SK-N-SH treated with all-trans-retinoic acid at 6 μM for 48 hours (cell line): ENCODE measurements at regions not wholly inside any gene's neighbourhood (a gene's known extent, or its start where the extent isn't known, plus 50 kb on each side); places are given as distances from the start of the nearest gene placed in this dataset.

Source experiments
- ATAC-seq: fragments of 200-7000 bp; cut with Tn5 transposase; 3 replicates; pipeline ENCODE4 v1.9.1; 2020; ENCODE audit warnings: mild to moderate bottlenecking, moderate library complexity
- ARNTL ChIP-seq: fragments of 450-650 bp; formaldehyde crosslinking; IDR thresholded peaks from 2 replicates; pipeline ENCODE4 v1.5.0; 2020; ENCODE audit warnings: low read depth, mild to moderate bottlenecking, moderate library complexity, borderline replicate concordance
- BACH2 ChIP-seq: fragments of 250-450 bp; sonication (Bioruptor Pico); IDR thresholded peaks from 2 replicates; pipeline ENCODE4 v1.9.0; 2021; ENCODE audit warnings: mild to moderate bottlenecking, borderline replicate concordance
- CSDC2 ChIP-seq: fragments of 250-450 bp; sonication (Bioruptor Pico); IDR thresholded peaks from 2 replicates; pipeline ENCODE4 v1.5.0; 2020; ENCODE audit warnings: mild to moderate bottlenecking, moderate library complexity
- ESRRG ChIP-seq: fragments of 250-450 bp; sonication (Bioruptor Pico); IDR thresholded peaks from 2 replicates; pipeline ENCODE4 v1.6.1; 2021; ENCODE audit warnings: mild to moderate bottlenecking
- ISL1 ChIP-seq: fragments of 250-450 bp; sonication (Bioruptor Pico); IDR thresholded peaks from 2 replicates; pipeline ENCODE4 v2.1.2; 2022; ENCODE audit warnings: mild to moderate bottlenecking, moderate library complexity
- OSR1 ChIP-seq: fragments of 250-450 bp; sonication (Bioruptor Pico); IDR thresholded peaks from 2 replicates; pipeline ENCODE4 v1.8.0; 2022; ENCODE audit warnings: moderate library complexity, mild to moderate bottlenecking, inconsistent platforms
- PATZ1 ChIP-seq: fragments of 250-450 bp; sonication (Bioruptor Pico); IDR thresholded peaks from 2 replicates; pipeline ENCODE4 v1.8.0; 2020; ENCODE audit warnings: mild to moderate bottlenecking, moderate library complexity, borderline replicate concordance
- POU6F1 ChIP-seq: fragments of 250-450 bp; sonication (Bioruptor Pico); IDR thresholded peaks from 2 replicates; pipeline ENCODE4 v1.8.0; 2021; ENCODE audit warnings: low read depth, mild to moderate bottlenecking, moderate library complexity, borderline replicate concordance
- PPARA ChIP-seq: fragments of 250-450 bp; sonication (Bioruptor Pico); IDR thresholded peaks from 2 replicates; pipeline ENCODE4 v1.5.0; 2020; ENCODE audit warnings: mild to moderate bottlenecking, borderline replicate concordance
- RARB ChIP-seq: fragments of 250-450 bp; sonication (Bioruptor Pico); IDR thresholded peaks from 2 replicates; pipeline ENCODE4 v1.8.0; 2021; ENCODE audit warnings: mild to moderate bottlenecking, moderate library complexity
- SNAI2 ChIP-seq: fragments of 250-450 bp; sonication (Bioruptor Pico); IDR thresholded peaks from 2 replicates; pipeline ENCODE4 v1.5.0; 2020; ENCODE audit warnings: mild to moderate bottlenecking, moderate library complexity
- TCF4 ChIP-seq: fragments of 250-450 bp; sonication (Bioruptor Pico); IDR thresholded peaks from 2 replicates; pipeline ENCODE4 v1.8.0; 2021; ENCODE audit warnings: mild to moderate bottlenecking, moderate library complexity, borderline replicate concordance
- TOX ChIP-seq: fragments of 250-450 bp; sonication (Bioruptor Pico); IDR thresholded peaks from 2 replicates; pipeline ENCODE4 v1.8.0; 2021; ENCODE audit warnings: mild to moderate bottlenecking, moderate library complexity, borderline replicate concordance
- ZC3H10 ChIP-seq: fragments of 250-450 bp; sonication (Bioruptor Pico); IDR thresholded peaks from 2 replicates; pipeline ENCODE4 v1.5.1; 2021; ENCODE audit warnings: mild to moderate bottlenecking, moderate library complexity
- ZFP3 ChIP-seq: fragments of 250-450 bp; sonication (Bioruptor Pico); IDR thresholded peaks from 2 replicates; pipeline ENCODE4 v1.5.0; 2020; ENCODE audit warnings: mild to moderate bottlenecking, moderate library complexity
- ZFP30 ChIP-seq: fragments of 450-650 bp; formaldehyde crosslinking; IDR thresholded peaks from 2 replicates; pipeline ENCODE4 v1.5.0; 2022; ENCODE audit warnings: mild to moderate bottlenecking, moderate library complexity
- ZNF565 ChIP-seq: fragments of 450-650 bp; formaldehyde crosslinking; conservative IDR thresholded peaks from 2 replicates; pipeline ENCODE4 v1.5.0; 2020; ENCODE audit warnings: low read depth, mild to moderate bottlenecking, moderate library complexity
- ZNF70 ChIP-seq: fragments of 450-650 bp; formaldehyde crosslinking; IDR thresholded peaks from 2 replicates; pipeline ENCODE4 v1.5.0; 2020; ENCODE audit warnings: mild to moderate bottlenecking, moderate library complexity
- ZNF8 ChIP-seq: fragments of 450-650 bp; formaldehyde crosslinking; IDR thresholded peaks from 2 replicates; pipeline ENCODE4 v1.5.0; 2020; ENCODE audit warnings: mild to moderate bottlenecking, moderate library complexity
- TF ChIP-seq, protein P1 (sequence below): fragments of 250-450 bp; sonication (Bioruptor Pico); IDR thresholded peaks from 2 replicates; pipeline ENCODE4 v1.5.0; 2020; ENCODE audit warnings: mild to moderate bottlenecking, moderate library complexity
- TF ChIP-seq, protein P2 (sequence below): fragments of 250-450 bp; sonication (Bioruptor Pico); IDR thresholded peaks from 2 replicates; pipeline ENCODE4 v1.5.1; 2021; ENCODE audit warnings: mild to moderate bottlenecking, moderate library complexity
- TF ChIP-seq, protein P3 (sequence below): fragments of 250-450 bp; sonication (Bioruptor Pico); IDR thresholded peaks from 2 replicates; pipeline ENCODE4 v1.5.1; 2020; ENCODE audit warnings: low read depth, mild to moderate bottlenecking, moderate library complexity

DNA sequence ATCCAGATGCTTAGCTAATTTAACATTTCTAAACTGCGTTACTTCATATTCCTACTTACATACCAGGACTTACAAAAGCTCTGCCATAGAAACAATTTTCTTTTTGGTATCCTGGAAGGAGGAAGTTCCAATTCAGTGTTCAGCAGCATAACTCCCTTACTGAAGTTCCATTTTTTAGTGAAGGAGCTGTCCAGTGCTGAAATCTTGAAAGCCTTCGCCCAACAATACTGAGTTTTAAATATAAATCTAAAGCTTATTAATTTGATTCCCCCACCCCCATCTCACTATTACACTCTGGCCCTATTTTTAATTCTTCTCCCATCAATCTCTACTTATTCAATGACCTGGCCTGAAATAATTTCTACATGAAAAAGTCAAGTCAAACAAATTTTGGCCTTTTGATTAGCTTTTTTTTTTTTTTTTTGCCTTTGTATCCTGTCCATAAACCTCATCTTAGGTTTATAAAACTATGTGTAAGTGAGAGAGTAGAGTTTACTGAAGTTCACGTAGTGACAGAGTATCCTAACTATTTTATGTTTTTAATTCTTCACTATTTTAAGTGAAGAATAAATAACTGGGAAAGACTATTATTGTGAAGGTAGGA is 323.0 kb upstream of the PLD5 start:
- ATAC-seq: no peak

GRCh38 chr1:242842094-242842493 is 317.6 kb upstream of the PLD5 start:
- ATAC-seq: no peak
- TF ChIP-seq CSDC2 (CRISPR knock-in tag) (no peak), TCF4 (CRISPR knock-in tag) (no peak), TOX (no peak), POU6F1 (no peak), SNAI2 (CRISPR knock-in tag) (no peak), ZNF8 (no peak), ISL1 (CRISPR knock-in tag) (no peak), RARB (CRISPR knock-in tag) (no peak), OSR1 (CRISPR knock-in tag) (no peak), ZNF70 (no peak), ZFP3 (CRISPR knock-in tag) (no peak), ZC3H10 (CRISPR knock-in tag) (no peak), ZNF565 (CRISPR knock-in tag) (no peak), PATZ1 (CRISPR knock-in tag) (no peak), BACH2 (CRISPR knock-in tag) (no peak), ESRRG (CRISPR knock-in tag) (no peak), ZFP30 (no peak), ARNTL (no peak)
- TF ChIP-seq, protein P1, sequence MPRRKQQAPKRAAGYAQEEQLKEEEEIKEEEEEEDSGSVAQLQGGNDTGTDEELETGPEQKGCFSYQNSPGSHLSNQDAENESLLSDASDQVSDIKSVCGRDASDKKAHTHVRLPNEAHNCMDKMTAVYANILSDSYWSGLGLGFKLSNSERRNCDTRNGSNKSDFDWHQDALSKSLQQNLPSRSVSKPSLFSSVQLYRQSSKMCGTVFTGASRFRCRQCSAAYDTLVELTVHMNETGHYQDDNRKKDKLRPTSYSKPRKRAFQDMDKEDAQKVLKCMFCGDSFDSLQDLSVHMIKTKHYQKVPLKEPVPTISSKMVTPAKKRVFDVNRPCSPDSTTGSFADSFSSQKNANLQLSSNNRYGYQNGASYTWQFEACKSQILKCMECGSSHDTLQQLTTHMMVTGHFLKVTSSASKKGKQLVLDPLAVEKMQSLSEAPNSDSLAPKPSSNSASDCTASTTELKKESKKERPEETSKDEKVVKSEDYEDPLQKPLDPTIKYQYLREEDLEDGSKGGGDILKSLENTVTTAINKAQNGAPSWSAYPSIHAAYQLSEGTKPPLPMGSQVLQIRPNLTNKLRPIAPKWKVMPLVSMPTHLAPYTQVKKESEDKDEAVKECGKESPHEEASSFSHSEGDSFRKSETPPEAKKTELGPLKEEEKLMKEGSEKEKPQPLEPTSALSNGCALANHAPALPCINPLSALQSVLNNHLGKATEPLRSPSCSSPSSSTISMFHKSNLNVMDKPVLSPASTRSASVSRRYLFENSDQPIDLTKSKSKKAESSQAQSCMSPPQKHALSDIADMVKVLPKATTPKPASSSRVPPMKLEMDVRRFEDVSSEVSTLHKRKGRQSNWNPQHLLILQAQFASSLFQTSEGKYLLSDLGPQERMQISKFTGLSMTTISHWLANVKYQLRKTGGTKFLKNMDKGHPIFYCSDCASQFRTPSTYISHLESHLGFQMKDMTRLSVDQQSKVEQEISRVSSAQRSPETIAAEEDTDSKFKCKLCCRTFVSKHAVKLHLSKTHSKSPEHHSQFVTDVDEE (CRISPR knock-in tag): no peak
- TF ChIP-seq, protein P2, sequence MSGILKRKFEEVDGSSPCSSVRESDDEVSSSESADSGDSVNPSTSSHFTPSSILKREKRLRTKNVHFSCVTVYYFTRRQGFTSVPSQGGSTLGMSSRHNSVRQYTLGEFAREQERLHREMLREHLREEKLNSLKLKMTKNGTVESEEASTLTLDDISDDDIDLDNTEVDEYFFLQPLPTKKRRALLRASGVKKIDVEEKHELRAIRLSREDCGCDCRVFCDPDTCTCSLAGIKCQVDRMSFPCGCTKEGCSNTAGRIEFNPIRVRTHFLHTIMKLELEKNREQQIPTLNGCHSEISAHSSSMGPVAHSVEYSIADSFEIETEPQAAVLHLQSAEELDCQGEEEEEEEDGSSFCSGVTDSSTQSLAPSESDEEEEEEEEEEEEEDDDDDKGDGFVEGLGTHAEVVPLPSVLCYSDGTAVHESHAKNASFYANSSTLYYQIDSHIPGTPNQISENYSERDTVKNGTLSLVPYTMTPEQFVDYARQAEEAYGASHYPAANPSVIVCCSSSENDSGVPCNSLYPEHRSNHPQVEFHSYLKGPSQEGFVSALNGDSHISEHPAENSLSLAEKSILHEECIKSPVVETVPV: no peak

More for the DNA sequence above, 323.0 kb upstream of the PLD5 start:
- no peak for TF ChIP-seq SNAI2 (CRISPR knock-in tag)
- TF ChIP-seq OSR1 (CRISPR knock-in tag): no peak
- TF ChIP-seq RARB (CRISPR knock-in tag): no peak
- TF ChIP-seq, protein P3, sequence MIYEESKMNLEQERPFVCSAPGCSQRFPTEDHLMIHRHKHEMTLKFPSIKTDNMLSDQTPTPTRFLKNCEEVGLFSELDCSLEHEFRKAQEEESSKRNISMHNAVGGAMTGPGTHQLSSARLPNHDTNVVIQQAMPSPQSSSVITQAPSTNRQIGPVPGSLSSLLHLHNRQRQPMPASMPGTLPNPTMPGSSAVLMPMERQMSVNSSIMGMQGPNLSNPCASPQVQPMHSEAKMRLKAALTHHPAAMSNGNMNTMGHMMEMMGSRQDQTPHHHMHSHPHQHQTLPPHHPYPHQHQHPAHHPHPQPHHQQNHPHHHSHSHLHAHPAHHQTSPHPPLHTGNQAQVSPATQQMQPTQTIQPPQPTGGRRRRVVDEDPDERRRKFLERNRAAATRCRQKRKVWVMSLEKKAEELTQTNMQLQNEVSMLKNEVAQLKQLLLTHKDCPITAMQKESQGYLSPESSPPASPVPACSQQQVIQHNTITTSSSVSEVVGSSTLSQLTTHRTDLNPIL (CRISPR knock-in tag): no peak
- no peak for TF ChIP-seq ZFP3 (CRISPR knock-in tag)
- no peak for TF ChIP-seq ZNF8
- no peak for TF ChIP-seq BACH2 (CRISPR knock-in tag)
- TF ChIP-seq ZNF70: no peak
- TF ChIP-seq ZNF565 (CRISPR knock-in tag): no peak
- TF ChIP-seq, protein P2: no peak
- no peak for TF ChIP-seq ISL1 (CRISPR knock-in tag)
- TF ChIP-seq, protein P1 (CRISPR knock-in tag): no peak
- no peak for TF ChIP-seq TCF4 (CRISPR knock-in tag)
- no peak for TF ChIP-seq PPARA (CRISPR knock-in tag)
- TF ChIP-seq, all 23 proteins: peak for 0
